Erythroblast (primary cell): ENCODE measurements at regions not wholly inside any gene's neighbourhood (a gene's known extent, or its start where the extent isn't known, plus 50 kb on each side); places are given as distances from the start of the nearest gene placed in this dataset.

Experiments
- GATA1 ChIP-seq: IDR thresholded peaks from 2 replicates; pipeline ENCODE4 v1.6.1; 2011; ENCODE audit warnings: low read depth, mild to moderate bottlenecking, control low read depth, low read length, moderate library complexity
- POLR2A ChIP-seq: IDR thresholded peaks from 2 replicates; pipeline ENCODE4 v1.6.1; 2011; ENCODE audit warnings: mild to moderate bottlenecking, low read length

GRCh38 chr15:92531406-92531805 is 124.2 kb downstream of the FAM174B start:
- no peak for TF ChIP-seq GATA1
- TF ChIP-seq POLR2A: no peak
